HK-2 (cell line): ENCODE measurements at regions not wholly inside any gene's neighbourhood (a gene's known extent, or its start where the extent isn't known, plus 50 kb on each side); places are given as distances from the start of the nearest gene placed in this dataset.
"Not testable (repeated sequence)": the region's sequence is repeated elsewhere in the genome, so short reads cannot be mapped to it uniquely, and the experiment has no call there.

ENCODE experiments used
- DNase-seq: peaks from one replicate; pipeline ENCODE4 v3.0.0-alpha.2; 2018; ENCODE audit not compliant: unreplicated experiment

- not testable (repeated sequence) for DNase-seq
These were observed 103.2 kb downstream of the HIF1AN start for GRCh38 chr10:100638969-100639368.

GRCh38 chr10:100642295-100642994, 102.9 kb upstream of the PAX2 start:
- no peak for DNase-seq

DNA sequence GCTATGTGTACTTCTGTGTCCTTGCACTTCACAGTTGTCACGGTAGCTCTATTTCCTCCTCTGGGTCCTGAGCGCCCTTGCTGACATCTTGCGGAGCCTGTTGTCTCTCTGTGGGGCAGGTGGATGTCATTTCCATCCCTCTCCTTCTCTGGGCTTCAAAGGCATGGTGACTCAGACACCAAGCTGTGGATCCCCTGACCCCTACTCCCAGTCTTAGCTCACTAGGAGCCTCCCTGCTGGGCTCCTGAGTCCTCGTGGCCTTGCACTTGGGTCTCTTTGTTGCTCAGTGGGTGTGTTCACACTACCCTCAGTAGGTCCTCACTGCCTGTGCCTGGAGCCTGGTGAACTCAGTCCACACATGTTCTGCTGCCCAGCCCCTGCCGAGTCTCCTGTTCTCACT, 100.3 kb upstream of the PAX2 start:
- DNase-seq = no peak

- DNase-seq = no peak
These were observed 99.6 kb upstream of the PAX2 start for GRCh38 chr10:100645613-100646392.

DNA sequence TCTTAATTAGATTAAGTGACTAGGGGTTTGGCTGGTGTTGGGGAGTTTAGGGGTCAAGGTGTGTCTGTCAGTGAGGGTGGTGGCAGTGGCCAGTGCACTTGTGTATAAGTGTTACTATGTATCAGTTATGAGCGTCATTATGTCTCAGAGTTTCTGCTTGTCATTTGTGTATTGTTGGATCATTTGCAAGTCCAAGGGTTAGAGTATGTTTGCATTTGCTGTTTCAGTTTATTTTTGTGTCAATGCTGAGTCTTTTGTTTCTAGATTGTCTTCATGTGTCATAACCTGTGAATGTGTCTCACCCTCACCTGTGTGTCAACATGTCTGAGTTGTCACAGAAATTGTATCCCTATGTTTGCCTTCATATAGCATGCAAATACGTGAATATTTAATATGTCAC, 97.5 kb upstream of the PAX2 start:
- no peak for DNase-seq

- no peak for DNase-seq
These were observed 94.7 kb upstream of the PAX2 start for GRCh38 chr10:100650693-100651092.

DNA sequence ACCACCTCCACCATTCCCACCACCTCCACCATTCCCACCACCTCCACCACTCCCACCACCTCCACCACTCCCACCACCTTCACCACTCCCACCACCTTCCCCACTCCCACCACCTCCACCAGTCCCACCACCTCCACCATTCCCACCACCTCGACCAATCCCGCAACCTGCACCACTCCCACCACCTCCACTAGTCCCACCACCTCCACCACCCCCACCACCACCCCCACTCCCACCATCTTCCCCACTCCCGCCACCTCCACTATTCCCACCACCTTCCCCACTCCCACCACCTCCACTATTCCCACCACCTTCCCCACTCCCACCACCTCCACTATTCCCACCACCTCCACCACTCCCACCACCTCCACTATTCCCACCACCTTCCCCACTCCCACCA, 94.3 kb upstream of the PAX2 start:
- not testable (repeated sequence) for DNase-seq

- DNase-seq = no peak
These were observed 93.5 kb upstream of the PAX2 start for GRCh38 chr10:100651916-100652315.

GRCh38 chr10:100652406-100653135, 92.8 kb upstream of the PAX2 start:
- no peak for DNase-seq

GRCh38 chr10:100653238-100653956, 92.0 kb upstream of the PAX2 start:
- DNase-seq = no peak

DNA sequence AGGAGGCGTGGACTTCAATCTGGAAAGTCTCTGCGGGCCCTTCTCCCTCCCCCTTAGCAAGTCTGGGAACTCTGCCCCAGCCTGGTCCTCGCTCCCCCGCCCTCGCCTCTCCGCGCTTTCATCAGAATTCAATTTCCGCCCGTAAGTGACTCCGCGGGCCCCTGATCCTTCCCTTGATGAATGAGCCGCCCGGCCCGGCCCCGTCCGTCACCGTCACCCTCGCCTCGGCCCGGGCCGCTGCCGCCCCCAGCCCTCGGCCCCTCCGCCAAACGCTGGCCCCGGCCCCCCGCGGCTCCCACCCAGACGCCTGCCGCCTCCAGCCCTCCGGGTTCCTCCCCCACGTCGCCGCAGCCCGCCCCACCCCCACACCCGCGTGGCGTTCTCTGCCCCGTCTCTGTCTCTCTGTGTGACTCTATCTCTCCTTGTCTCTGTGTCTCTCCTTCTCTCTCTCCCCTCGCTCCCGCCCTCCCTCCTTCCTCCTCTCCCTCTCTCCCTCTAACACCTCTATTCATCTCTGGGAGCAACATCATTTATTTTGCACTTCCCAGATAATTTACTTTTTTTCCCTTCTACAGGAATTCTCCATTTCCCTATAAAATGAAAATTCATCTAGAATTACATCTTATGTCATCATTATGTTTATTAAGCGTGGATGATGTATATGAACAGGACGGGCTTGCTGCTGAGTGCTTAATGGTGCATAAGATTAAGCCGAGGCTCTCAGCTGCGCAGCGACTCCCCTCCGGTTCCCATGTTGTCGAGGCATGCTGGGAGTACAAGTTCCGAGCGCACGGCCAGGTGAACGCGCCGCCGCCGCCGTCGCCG, 91.2 kb upstream of the PAX2 start:
- DNase-seq = peak; percentile 27

- no peak for DNase-seq
These were observed 90.5 kb upstream of the PAX2 start for GRCh38 chr10:100654782-100655325.

GRCh38 chr10:100655326-100655759, 90.0 kb upstream of the PAX2 start:
- DNase-seq = no peak

GRCh38 chr10:100655760-100656421, 89.5 kb upstream of the PAX2 start:
- DNase-seq = no peak

DNA sequence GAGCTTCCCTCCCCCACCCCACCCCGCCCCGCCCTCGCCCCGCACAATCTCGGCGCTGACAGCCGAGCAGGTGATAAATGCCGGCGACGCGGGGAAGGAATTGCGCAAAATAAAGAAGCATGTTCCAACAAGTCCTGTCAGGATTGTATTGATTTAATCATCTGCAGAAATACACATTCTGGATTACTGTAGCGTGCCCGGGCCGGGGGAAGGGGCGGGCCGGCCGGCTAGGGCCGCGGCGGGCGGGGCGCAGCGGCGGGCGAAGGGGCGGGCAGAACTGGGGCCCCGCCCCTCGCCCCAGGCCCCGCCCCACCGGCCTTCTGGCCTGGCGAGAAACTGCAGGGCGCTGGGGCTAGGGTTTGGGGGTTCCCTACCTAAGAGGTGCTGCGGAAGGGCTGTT, 88.9 kb upstream of the PAX2 start:
- no peak for DNase-seq

DNA sequence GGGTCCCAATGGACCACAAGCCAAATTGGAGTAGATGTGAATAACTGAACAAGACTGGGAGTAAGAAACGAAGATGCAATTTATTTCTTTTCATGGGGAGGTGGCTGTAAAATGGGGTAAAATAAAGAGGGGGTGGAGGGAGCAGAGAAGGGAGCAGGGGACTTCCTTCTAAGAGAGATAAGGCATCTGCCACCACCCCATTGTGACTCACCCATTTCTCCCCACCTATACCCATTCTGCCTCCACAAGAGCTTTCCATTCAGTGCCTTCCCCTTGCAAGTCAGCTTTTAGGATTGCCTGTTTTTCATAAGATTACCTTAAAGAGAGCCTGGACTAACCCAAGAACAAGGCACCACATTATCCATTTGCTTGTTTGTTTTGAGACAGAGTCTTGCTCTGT, 87.1 kb upstream of the PAX2 start:
- DNase-seq = no peak

DNA sequence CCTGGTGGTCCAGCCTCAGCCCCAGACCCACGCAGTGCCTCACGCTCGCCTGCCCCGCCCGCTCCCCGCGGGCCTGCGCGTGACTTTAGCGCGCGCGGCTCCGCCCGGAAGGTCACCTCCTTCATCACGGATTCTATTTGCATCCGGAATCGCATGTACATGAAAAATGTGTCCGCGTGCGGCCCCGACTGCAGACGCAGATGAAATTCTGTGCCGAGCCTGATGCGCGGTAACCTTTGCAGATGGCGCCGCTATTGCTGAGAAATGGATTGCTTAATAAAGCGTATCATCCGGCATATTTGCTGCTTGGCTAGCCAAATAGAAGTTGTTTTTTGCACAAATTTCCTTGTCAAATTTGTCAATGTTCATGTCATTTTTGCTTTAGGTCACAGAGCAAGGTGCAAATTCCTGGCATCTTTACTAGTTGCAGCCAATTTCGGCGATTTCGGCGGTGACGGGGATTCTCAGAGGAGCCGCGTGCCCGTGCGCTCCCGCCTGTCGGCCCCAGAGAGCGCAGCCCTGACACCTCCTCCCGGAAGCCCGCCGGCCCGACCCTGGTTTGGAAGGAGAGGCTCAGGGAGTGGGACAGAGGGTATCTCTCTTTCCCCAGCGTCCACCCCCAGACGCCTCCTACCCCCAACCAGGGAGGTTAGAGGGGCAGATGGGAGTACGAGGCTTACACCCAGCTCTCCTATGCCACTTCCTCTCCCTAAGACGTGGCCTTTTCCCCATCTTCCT, 85.9 kb upstream of the PAX2 start:
- DNase-seq = no peak

DNA sequence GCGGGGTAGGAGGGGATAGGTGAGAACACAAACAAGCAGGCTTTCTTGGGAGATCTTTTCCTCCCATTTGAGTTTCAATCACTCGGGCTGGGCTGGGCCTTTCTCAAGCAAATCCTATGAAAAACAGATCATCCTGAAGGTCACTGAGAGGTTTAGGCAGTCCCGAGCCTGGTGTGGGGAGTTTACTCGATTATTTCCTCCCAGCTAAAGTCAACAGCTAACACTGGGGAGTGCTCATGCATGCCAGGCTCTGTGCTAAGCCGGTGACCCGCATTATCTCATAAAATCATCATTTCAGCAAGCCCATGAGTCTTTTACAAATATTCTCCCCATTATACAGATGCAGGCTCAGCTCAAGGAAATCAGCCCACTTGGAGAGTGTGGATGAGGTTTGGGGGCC, 85.0 kb upstream of the PAX2 start:
- no peak for DNase-seq

- no peak for DNase-seq
These were observed 84.4 kb upstream of the PAX2 start for GRCh38 chr10:100660945-100661344.

DNA sequence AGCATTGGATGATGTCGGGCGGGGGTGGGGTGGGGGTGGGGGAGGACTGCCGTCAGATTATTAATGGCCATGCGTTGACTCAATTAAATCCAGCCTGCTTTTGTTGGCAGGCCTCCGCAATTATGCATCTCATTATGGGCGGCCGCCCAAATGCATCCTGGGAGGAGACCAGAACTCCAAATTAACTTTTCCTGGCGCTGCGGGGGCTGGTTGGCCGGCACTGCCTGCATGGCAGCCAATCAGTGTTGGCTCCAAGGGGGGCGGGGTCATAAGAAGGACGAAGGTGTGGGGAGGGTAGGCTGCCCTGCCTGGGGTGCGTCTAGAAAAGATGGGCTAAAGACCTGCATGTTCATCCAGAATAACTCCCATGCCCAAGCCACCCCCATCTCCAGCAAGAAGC, 83.9 kb upstream of the PAX2 start:
- no peak for DNase-seq
